Glomerular visceral epithelial cell (primary cell): ENCODE measurements at regions not wholly inside any gene's neighbourhood (a gene's known extent, or its start where the extent isn't known, plus 50 kb on each side); places are given as distances from the start of the nearest gene placed in this dataset.

Experiments used
- DNase-seq: peaks from one replicate; pipeline ENCODE4 v3.0.0-alpha.2; 2016; ENCODE audit errors: extremely low spot score

- no peak for DNase-seq
Measured at GRCh38 chr14:38901791-38902190, 201.2 kb downstream of the SEC23A start.

- no peak for DNase-seq
Measured at GRCh38 chr14:38900887-38901286, 202.1 kb downstream of the SEC23A start.

- DNase-seq: no peak
Measured at GRCh38 chr14:38887696-38888095, 215.3 kb downstream of the SEC23A start.

- DNase-seq: no peak
Measured at GRCh38 chr14:38884109-38884508, 218.9 kb downstream of the SEC23A start.

- no peak for DNase-seq
Measured at GRCh38 chr14:38883127-38883526, 219.9 kb downstream of the SEC23A start.

- no peak for DNase-seq
Measured at GRCh38 chr14:38882533-38882932, 220.5 kb downstream of the SEC23A start.

- no peak for DNase-seq
Measured at GRCh38 chr14:38880643-38881524, 222.2 kb downstream of the SEC23A start.

- DNase-seq: no peak
Measured at GRCh38 chr14:38877744-38878388, 225.2 kb downstream of the SEC23A start.

- DNase-seq: no peak
Measured at GRCh38 chr14:38874721-38875120, 228.3 kb downstream of the SEC23A start.

GRCh38 chr14:38873941-38874612 lies 229.0 kb downstream of the SEC23A start:
- no peak for DNase-seq

- no peak for DNase-seq
Measured at GRCh38 chr14:38870296-38870836, 232.7 kb downstream of the SEC23A start.

- peak; percentile 6 for DNase-seq
Measured at GRCh38 chr14:38868399-38869290, 234.4 kb downstream of the SEC23A start.

GRCh38 chr14:38867561-38868150 lies 235.4 kb downstream of the SEC23A start:
- DNase-seq: peak; percentile 69

- no peak for DNase-seq
Measured at GRCh38 chr14:38866461-38866860, 236.6 kb downstream of the SEC23A start.

GRCh38 chr14:38862366-38862765 lies 240.7 kb downstream of the SEC23A start:
- no peak for DNase-seq

GRCh38 chr14:38860530-38860929 lies 242.5 kb downstream of the SEC23A start:
- no peak for DNase-seq

- DNase-seq: no peak
Measured at GRCh38 chr14:38856798-38857197, 246.2 kb downstream of the SEC23A start.

GRCh38 chr14:38855513-38855912 lies 247.5 kb downstream of the SEC23A start:
- DNase-seq: no peak

- DNase-seq: no peak
Measured at GRCh38 chr14:38851111-38851510, 251.9 kb downstream of the SEC23A start.

- no peak for DNase-seq
Measured at GRCh38 chr14:38850664-38851063, 252.4 kb downstream of the SEC23A start.
